ENCODE measurements at regions not wholly inside any gene's neighbourhood (a gene's known extent, or its start where the extent isn't known, plus 50 kb on each side); places are given as distances from the start of the nearest gene placed in this dataset.
"Not testable (repeated sequence)": the region's sequence is repeated elsewhere in the genome, so short reads cannot be mapped to it uniquely, and the experiment has no call there.

DNA sequence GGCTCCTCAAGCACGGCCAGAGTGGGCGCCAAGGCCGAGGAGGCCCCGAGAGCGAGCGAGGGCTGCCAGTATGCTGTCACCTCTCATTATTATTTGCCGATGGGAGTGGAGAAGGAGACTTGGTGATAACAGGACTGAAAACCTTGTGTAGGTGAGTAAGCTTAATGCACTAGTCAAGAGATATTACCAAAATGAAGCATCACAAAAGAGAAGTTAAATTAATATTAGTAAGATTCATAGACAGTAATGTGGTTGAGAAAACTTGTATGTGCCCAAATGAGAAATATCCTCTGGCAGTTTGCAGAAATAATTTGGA, 204.5 kb upstream of the SLITRK1 start:
- Histone ChIP-seq H3K27me3 (replicated peaks; ENCODE audit: control insufficient read depth, insufficient read depth, low read length) (no peaks in the 10 kb centered on the region), H3K4me3 (ENCODE audit: low read depth, low read length) (no peak overlapping the region), H3K9me3 (no peaks in the 10 kb centered on the region), H3K4me1 (no peaks in the 10 kb centered on the region), H3K36me3 (ENCODE audit: control insufficient read depth, insufficient read depth, low read length) (no peaks in the 10 kb centered on the region)
- Mint-ChIP-seq H3K27ac (ENCODE audit: unreplicated experiment) (no peak overlapping the region), H3K9me3 (ENCODE audit: unreplicated experiment) (peaks cover 9% of the 10 kb centered on the region), H3K27me3 (ENCODE audit: insufficient read depth, unreplicated experiment) (no peaks in the 10 kb centered on the region), H3K4me3 (ENCODE audit: unreplicated experiment) (no peak overlapping the region), H3K4me1 (ENCODE audit: low read depth, unreplicated experiment) (no peaks in the 10 kb centered on the region), H3K36me3 (ENCODE audit: insufficient read depth, unreplicated experiment) (no peaks in the 10 kb centered on the region)
- POLR2A ChIA-PET, result no interaction called here
- no peak for TF ChIP-seq CTCF (IDR thresholded peaks at IDR 0.05; ENCODE audit: insufficient read depth in 1 of 2, low read depth in 1 of 2, low read length in 1 of 2, severe bottlenecking in 1 of 2, unreplicated experiment in 1 of 2)
- no TSS peak for BruUV-seq (replicated peaks)
- CTCF ChIA-PET, result no interaction called here
- no peak for DNase-seq
- intact Hi-C loops (cut with micrococcal nuclease; ENCODE audit: unreplicated experiment), result no loop called here

GRCh38 chr13:84086098-84086846, 204.0 kb upstream of the SLITRK1 start:
- H3K4me1 Mint-ChIP-seq (ENCODE audit: low read depth, unreplicated experiment); CTCF ChIA-PET; intact Hi-C loops (cut with micrococcal nuclease; ENCODE audit: unreplicated experiment); H3K36me3 ChIP-seq (ENCODE audit: control insufficient read depth, insufficient read depth, low read length); DNase-seq; BruUV-seq (replicated peaks); H3K4me1 ChIP-seq; H3K4me3 ChIP-seq (ENCODE audit: low read depth, low read length); H3K36me3 Mint-ChIP-seq (ENCODE audit: insufficient read depth, unreplicated experiment); POLR2A ChIA-PET; H3K27me3 Mint-ChIP-seq (ENCODE audit: insufficient read depth, unreplicated experiment); H3K9me3 Mint-ChIP-seq (ENCODE audit: unreplicated experiment); H3K9me3 ChIP-seq; H3K27ac Mint-ChIP-seq (ENCODE audit: unreplicated experiment); H3K4me3 Mint-ChIP-seq (ENCODE audit: unreplicated experiment); H3K27me3 ChIP-seq (replicated peaks; ENCODE audit: control insufficient read depth, insufficient read depth, low read length): not testable (repeated sequence)

DNA sequence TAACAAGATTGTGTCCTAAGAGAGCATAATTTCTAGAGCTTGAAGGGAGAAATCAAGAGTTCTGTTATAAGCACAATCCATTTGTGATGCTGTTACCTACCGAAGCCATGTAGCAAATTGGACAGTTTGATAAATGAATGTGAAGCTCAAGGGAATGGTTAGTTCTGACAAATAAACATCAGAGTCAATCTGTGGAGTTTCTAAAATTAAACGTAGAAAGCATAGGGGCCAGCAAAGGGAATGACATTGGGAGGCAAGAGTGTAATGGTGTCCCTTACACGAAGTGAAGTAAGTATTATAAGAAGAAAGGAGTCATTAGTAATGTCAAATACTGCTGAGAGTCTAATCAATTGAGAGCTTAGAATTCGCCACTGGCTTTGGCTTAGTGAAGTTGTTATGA, 200.2 kb upstream of the SLITRK1 start:
- Histone ChIP-seq H3K4me1 (no peaks in the 10 kb centered on the region), H3K36me3 (ENCODE audit: control insufficient read depth, insufficient read depth, low read length) (no peaks in the 10 kb centered on the region), H3K9me3 (no peaks in the 10 kb centered on the region), H3K27me3 (replicated peaks; ENCODE audit: control insufficient read depth, insufficient read depth, low read length) (no peaks in the 10 kb centered on the region), H3K4me3 (ENCODE audit: low read depth, low read length) (no peak overlapping the region)
- no TSS peak for BruUV-seq (replicated peaks)
- Mint-ChIP-seq H3K9me3 (ENCODE audit: unreplicated experiment) (peaks cover 4% of the 10 kb centered on the region), H3K4me1 (ENCODE audit: low read depth, unreplicated experiment) (no peaks in the 10 kb centered on the region), H3K27ac (ENCODE audit: unreplicated experiment) (no peak overlapping the region), H3K27me3 (ENCODE audit: insufficient read depth, unreplicated experiment) (no peaks in the 10 kb centered on the region), H3K4me3 (ENCODE audit: unreplicated experiment) (no peak overlapping the region), H3K36me3 (ENCODE audit: insufficient read depth, unreplicated experiment) (no peaks in the 10 kb centered on the region)
- TF ChIP-seq CTCF (IDR thresholded peaks at IDR 0.05; ENCODE audit: insufficient read depth in 1 of 2, low read depth in 1 of 2, low read length in 1 of 2, severe bottlenecking in 1 of 2, unreplicated experiment in 1 of 2), result no peak
- ChIA-PET POLR2A (no interaction called here), CTCF (no interaction called here)
- intact Hi-C loops (cut with micrococcal nuclease; ENCODE audit: unreplicated experiment), result no loop called here
- no peak for DNase-seq

Measured in Caco-2 (cell line).